ENCODE measurements at regions not wholly inside any gene's neighbourhood (a gene's known extent, or its start where the extent isn't known, plus 50 kb on each side); places are given as distances from the start of the nearest gene placed in this dataset.

DNA sequence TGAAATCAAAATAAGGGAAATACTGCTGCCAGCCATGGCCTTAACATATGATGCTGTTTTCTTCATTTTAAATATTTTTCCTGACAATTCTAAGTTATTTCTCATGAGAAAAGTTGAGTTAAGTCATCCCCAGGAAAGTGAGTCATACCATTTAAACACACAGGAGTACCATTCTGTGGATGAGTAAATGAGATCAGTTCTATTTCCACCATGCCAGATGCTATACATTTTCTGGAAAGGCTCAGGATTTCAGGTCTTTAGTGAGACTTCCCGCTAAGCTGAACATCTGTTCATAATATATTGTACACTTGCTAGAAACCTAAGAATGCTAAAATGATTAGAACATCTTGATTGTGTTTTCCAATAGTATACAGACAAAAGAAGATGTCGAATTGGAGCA is 256.2 kb upstream of the MANEA start:
- TF ChIP-seq, protein P1, sequence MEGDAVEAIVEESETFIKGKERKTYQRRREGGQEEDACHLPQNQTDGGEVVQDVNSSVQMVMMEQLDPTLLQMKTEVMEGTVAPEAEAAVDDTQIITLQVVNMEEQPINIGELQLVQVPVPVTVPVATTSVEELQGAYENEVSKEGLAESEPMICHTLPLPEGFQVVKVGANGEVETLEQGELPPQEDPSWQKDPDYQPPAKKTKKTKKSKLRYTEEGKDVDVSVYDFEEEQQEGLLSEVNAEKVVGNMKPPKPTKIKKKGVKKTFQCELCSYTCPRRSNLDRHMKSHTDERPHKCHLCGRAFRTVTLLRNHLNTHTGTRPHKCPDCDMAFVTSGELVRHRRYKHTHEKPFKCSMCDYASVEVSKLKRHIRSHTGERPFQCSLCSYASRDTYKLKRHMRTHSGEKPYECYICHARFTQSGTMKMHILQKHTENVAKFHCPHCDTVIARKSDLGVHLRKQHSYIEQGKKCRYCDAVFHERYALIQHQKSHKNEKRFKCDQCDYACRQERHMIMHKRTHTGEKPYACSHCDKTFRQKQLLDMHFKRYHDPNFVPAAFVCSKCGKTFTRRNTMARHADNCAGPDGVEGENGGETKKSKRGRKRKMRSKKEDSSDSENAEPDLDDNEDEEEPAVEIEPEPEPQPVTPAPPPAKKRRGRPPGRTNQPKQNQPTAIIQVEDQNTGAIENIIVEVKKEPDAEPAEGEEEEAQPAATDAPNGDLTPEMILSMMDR (IDR thresholded peaks at IDR 0.05; ENCODE audit: borderline replicate concordance, insufficient read depth, low read depth, low read length) = no peak
- H3K4me3 ChIP-seq (ENCODE audit: low read depth, low read length) = no peak overlapping the region

DNA sequence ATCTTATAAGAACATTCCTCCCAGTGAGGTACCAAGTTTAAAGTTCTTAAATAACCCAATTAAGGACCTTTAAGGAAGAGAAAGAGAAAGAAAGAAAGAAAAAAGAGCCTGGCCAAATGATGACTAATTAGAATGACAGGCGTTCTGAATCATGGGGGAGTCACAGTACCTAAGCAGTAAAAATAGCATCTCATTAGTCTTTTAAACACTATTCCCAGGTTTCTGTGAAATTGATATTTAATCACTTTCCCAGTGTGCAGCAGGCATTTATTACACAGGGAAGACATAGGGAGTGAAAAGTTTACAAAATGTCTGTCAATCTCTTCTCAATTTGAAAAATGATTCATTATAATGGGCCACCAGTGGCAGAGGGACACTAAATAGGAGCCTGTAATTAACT is 251.4 kb upstream of the MANEA start:
- TF ChIP-seq, protein P1 (IDR thresholded peaks at IDR 0.05; ENCODE audit: borderline replicate concordance, insufficient read depth, low read depth, low read length) = no peak
- H3K4me3 ChIP-seq (ENCODE audit: low read depth, low read length) = no peak overlapping the region

DNA sequence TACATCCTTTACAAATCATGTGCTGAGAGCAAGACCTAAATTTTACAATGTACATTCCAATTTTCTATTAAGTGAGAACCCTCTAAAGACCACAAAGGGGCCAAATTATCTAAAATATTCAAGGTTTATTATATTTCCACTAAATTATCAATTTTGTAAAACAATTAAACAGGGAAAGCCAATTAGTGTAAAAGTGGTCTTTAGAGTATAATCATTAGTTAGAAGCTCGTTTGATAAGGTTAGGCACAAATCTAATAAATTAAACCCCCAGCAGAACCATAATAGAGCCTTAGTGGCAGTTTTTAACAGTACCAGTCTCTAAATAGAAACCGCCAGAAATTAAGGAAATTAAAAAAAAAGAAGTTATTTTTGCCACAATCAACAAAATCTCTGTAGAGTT is 249.1 kb upstream of the MANEA start:
- TF ChIP-seq, protein P1 (IDR thresholded peaks at IDR 0.05; ENCODE audit: borderline replicate concordance, insufficient read depth, low read depth, low read length) = no peak

DNA sequence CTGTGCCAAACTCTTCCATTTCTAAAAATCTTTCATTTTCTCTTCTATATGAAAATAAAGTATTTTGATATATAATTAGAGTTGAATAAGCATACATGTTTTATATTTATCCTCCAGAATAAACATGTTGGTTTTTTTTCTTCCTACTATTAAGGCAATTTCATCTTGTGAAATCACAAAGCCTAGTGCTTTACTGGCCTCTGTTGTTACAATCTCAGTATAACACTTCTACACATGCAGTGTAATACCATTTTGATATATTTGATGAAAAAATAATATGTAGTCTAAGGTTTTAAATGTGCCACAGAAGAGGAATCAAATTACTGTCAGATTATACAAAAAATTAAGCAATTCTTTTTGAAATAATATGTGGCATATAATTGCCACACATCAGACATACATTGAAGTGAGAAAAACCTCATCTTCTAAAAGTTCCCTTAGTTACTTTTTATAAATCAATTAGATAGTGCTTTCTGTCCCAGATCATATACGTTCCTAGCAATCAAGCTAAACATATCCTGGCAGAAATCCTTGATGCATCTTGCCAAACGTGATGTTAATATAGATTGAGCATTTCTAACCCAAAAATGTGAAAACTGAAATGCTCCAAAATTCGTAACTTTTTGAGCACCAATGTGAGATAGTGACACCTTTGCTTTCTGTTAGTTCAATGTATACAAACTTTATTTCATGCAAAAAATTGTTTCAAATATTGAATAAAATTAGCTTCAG is 225.1 kb upstream of the MANEA start:
- no peak overlapping the region for H3K4me3 ChIP-seq (ENCODE audit: low read depth, low read length)

More for the DNA sequence above, 249.1 kb upstream of the MANEA start:
- no peak overlapping the region for H3K4me3 ChIP-seq (ENCODE audit: low read depth, low read length)

DNA sequence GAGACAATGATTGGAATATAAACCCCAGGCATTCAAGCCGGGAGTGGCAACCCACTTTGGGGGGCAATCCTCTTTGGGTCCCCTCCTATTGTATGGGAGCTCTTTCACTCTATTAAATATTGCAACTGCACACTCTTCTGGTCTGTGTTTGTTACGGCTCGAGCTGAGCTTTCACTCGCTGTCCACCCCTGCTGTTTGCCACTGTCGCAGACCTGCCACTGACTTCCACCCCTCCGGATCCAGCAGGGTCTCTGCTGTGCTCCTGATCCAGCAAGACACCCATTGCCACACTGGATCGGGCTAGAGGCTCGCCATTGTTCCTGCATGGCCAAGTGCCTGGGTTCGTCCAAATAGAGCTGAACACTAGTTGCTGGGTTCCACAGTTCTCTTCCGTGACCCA is 222.8 kb upstream of the MANEA start:
- TF ChIP-seq, protein P1 (IDR thresholded peaks at IDR 0.05; ENCODE audit: borderline replicate concordance, insufficient read depth, low read depth, low read length) = no peak
- H3K4me3 ChIP-seq (ENCODE audit: low read depth, low read length) = no peak overlapping the region

More for the DNA sequence above, 225.1 kb upstream of the MANEA start:
- TF ChIP-seq, protein P1 (IDR thresholded peaks at IDR 0.05; ENCODE audit: borderline replicate concordance, insufficient read depth, low read depth, low read length) = no peak

DNA sequence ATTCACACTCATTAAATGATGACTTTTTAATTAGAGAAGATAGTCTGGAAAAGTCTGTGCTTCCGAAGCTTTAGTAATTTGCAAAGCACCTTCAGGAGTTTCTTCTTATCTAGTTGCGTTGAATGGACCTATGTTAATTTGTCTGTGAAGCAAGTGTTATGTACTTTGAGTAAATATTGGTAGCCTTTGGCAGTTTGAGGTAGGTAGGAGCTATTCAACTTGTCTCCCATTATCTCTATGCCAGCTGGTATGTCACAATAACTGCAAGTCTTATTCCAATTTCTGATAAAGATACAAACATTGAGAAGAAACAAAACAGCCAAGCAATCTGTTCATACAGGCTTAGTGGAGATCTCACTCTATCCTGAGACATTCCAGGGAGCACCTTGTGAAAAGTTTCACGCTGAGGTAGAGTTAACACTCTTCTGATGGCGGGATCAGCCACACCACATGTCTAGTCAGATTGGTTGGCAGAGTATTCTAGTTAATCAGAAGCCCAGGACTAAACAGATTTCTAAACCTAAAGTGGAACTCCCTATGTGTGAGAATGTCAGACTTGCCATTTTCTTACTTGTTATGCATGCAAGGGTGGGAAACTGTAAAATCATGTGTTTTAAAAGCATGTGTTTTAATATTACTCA is 219.8 kb upstream of the MANEA start:
- TF ChIP-seq, protein P1 (IDR thresholded peaks at IDR 0.05; ENCODE audit: borderline replicate concordance, insufficient read depth, low read depth, low read length) = no peak
- H3K4me3 ChIP-seq (ENCODE audit: low read depth, low read length) = no peak overlapping the region
